PFSK-1 (cell line): ENCODE measurements at regions not wholly inside any gene's neighbourhood (a gene's known extent, or its start where the extent isn't known, plus 50 kb on each side); places are given as distances from the start of the nearest gene placed in this dataset.

Source experiments
- FOXP2 ChIP-seq: optimal IDR thresholded peaks from 2 replicates; pipeline ENCODE3; 2011; ENCODE audit warnings: borderline replicate concordance, control low read depth, inconsistent platforms; ENCODE audit not compliant: insufficient read depth; ENCODE audit errors: extremely low read length, extremely low read depth
- POLR2AphosphoS5 ChIP-seq: IDR thresholded peaks from 2 replicates; pipeline ENCODE4 v1.6.1; 2012; ENCODE audit warnings: low read depth, mild to moderate bottlenecking, control low read depth, low read length, moderate library complexity
- SIN3A ChIP-seq: IDR thresholded peaks from 2 replicates; pipeline ENCODE4 v1.6.1; 2012; ENCODE audit warnings: mild to moderate bottlenecking, low read length, moderate library complexity, borderline replicate concordance; ENCODE audit not compliant: insufficient read depth
- TAF1 ChIP-seq: IDR thresholded peaks from 2 replicates; pipeline ENCODE4 v1.6.1; 2012; ENCODE audit warnings: low read length, control low read depth, borderline replicate concordance; ENCODE audit not compliant: insufficient read depth
- TF ChIP-seq, protein P1 (sequence below), 2 experiments: IDR thresholded peaks; 2 replicates each; pipeline versions ENCODE4 v1.6.1 to v1.8.0; 2011 to 2012; ENCODE audit warnings: low read depth in 2 of 2, low read length in 2 of 2, control low read depth in 1 of 2, inconsistent platforms in 1 of 2, mild to moderate bottlenecking in 1 of 2, moderate library complexity in 1 of 2; ENCODE audit not compliant: insufficient read depth in 1 of 2

DNA sequence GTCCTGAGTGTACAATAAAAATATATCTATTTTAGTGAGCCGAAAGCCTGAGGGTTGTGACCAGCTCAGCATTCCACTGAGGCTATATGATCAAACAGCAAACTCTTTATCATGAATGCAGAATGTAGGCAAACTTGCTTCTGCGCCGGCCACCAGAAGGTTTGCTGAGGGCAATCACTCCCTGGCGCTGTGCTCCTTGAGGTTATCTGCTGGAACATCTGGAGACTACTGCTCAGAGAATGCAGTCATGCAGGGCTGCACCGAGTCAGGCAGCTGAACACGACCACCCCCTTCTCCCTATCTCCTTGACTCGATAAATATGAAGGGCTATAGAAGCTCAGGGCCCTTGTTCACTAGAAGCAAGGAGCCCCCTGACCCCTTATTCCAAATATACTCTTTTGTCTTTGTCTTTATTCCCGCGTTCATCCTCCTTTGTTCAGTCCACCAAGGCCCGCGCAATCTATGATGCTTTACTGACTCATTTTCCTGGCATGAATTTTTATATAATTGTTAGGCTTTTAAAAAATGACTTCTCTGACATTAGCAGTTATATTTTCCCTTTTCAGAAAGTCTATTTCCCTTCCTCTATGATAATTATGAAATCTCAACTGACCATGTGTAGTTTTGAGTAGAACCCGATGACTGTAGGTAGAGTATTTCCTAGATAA, 1089.3 kb downstream of the SLC16A7 start:
- TF ChIP-seq POLR2AphosphoS5 (no peak), FOXP2 (no peak), SIN3A (no peak), TAF1 (no peak)
- TF ChIP-seq, protein P1, sequence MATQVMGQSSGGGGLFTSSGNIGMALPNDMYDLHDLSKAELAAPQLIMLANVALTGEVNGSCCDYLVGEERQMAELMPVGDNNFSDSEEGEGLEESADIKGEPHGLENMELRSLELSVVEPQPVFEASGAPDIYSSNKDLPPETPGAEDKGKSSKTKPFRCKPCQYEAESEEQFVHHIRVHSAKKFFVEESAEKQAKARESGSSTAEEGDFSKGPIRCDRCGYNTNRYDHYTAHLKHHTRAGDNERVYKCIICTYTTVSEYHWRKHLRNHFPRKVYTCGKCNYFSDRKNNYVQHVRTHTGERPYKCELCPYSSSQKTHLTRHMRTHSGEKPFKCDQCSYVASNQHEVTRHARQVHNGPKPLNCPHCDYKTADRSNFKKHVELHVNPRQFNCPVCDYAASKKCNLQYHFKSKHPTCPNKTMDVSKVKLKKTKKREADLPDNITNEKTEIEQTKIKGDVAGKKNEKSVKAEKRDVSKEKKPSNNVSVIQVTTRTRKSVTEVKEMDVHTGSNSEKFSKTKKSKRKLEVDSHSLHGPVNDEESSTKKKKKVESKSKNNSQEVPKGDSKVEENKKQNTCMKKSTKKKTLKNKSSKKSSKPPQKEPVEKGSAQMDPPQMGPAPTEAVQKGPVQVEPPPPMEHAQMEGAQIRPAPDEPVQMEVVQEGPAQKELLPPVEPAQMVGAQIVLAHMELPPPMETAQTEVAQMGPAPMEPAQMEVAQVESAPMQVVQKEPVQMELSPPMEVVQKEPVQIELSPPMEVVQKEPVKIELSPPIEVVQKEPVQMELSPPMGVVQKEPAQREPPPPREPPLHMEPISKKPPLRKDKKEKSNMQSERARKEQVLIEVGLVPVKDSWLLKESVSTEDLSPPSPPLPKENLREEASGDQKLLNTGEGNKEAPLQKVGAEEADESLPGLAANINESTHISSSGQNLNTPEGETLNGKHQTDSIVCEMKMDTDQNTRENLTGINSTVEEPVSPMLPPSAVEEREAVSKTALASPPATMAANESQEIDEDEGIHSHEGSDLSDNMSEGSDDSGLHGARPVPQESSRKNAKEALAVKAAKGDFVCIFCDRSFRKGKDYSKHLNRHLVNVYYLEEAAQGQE (IDR thresholded peaks at IDR 0.05; ENCODE audit: insufficient read depth in 1 of 2, low read depth in 2 of 2, low read length in 2 of 2): no peak

DNA sequence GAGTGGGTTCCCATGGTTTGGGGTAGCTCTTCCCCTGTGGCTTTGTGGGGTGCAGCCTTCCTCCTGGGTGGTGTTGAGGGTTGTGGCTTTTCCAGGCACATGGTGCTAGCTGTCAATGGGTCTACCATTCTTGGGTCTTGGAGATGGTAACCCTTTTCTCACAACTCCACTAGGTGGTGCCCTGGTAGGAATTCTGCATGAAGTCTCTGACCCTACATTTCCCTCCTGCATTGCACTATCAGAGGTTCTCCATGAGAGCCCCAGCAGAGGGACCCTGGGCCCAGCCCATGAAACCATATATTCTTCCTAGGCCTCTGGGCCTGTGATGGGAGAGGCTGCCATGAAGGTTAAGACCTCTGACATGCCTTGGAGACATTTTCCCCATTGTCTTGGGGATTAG, 1093.3 kb downstream of the SLC16A7 start:
- TF ChIP-seq POLR2AphosphoS5 (no peak), SIN3A (no peak)
- TF ChIP-seq, protein P1 (IDR thresholded peaks at IDR 0.05; ENCODE audit: insufficient read depth in 1 of 2, low read depth in 2 of 2, low read length in 2 of 2): no peak

DNA sequence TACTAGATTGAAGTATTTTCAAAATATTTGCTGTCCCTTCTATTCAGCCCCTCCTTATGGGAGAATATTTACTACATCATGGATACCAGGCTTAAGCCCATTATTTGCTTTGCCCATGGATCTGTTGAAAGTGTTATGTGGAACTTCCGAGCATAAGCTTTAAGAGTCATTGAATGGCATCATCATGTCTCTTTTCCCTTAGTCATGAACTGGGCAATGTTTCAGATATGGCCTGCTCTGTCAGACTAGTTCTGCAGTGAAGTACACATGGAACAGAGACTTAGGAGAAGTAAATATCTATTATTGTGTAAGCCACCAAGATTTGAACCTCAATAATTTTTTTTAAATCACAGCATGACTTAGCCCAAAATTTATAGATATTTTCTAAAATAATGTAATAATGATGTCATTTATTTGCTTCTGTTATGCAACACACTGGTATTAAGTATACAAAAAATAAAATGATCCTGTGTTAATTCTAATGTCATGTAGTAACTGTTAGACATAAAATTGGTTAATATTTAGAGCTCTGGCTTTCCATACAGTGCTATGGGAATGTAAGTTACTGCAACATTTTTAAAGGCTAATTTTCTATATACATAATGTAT, 1097.3 kb downstream of the SLC16A7 start:
- TF ChIP-seq POLR2AphosphoS5: no peak
- TF ChIP-seq TAF1: no peak
- TF ChIP-seq FOXP2: no peak
- TF ChIP-seq SIN3A: no peak
- TF ChIP-seq, protein P1 (IDR thresholded peaks at IDR 0.05; ENCODE audit: insufficient read depth in 1 of 2, low read depth in 2 of 2, low read length in 2 of 2): no peak

DNA sequence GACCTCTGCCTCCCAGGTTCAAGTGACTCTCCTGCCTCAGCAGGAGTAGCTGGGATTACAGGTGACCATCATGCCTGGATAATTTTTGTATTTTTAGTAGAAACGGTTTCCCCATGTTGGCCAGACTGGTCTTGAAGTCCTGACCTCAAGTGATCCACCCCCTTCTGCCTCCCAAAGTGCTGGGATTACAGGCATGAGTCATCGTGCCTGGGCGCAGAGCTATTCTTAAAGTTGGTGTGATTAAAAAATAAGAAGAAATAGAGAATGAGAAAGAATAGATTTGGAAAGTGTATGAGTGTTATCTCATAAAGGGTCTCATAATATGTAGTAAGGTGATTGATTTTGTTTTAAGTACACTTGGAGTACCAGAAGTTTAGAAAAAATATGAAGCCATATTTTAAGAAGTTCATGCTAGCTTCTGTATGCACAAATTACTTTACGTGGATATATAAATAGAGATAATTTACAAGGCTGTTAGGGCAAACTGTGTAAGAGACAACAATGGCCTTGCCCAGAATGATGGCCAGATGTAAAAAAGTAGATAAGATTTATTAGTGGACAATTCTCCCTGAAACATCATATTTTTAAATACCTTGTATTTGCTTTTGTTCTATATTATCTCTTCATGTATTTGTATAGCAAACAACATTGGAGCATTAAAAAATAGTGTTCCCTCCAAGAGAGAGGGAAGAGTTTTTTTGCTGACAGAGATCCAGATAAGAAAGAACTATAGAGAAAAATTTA, 1108.5 kb downstream of the SLC16A7 start:
- no peak for TF ChIP-seq FOXP2
- TF ChIP-seq, protein P1 (IDR thresholded peaks at IDR 0.05; ENCODE audit: insufficient read depth in 1 of 2, low read depth in 2 of 2, low read length in 2 of 2): no peak
- no peak for TF ChIP-seq SIN3A
- no peak for TF ChIP-seq TAF1
- TF ChIP-seq POLR2AphosphoS5: no peak

DNA sequence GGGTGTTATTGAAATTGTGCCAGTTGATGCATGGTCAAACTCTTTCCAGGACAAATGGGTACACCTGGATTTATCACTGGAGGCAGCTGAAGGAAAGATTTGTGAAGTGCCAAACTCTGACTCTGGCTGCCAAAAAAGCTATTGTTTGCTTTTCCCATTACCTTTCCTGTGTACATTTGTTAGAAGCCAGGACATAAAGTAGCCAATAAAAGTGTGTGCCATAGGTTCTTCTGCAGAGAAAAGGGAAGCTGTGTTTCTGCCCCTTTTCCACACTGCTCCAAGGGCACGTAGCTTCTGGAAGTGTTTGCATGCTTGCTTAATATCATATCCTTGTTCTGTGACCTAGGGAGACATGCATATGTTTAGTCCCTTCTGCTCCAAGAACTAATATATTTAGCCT, 1114.4 kb downstream of the SLC16A7 start:
- TF ChIP-seq FOXP2 (no peak), TAF1 (no peak)
